ENCODE measurements at regions not wholly inside any gene's neighbourhood (a gene's known extent, or its start where the extent isn't known, plus 50 kb on each side); places are given as distances from the start of the nearest gene placed in this dataset.
"Not testable (repeated sequence)": the region's sequence is repeated elsewhere in the genome, so short reads cannot be mapped to it uniquely, and the experiment has no call there.

DNA sequence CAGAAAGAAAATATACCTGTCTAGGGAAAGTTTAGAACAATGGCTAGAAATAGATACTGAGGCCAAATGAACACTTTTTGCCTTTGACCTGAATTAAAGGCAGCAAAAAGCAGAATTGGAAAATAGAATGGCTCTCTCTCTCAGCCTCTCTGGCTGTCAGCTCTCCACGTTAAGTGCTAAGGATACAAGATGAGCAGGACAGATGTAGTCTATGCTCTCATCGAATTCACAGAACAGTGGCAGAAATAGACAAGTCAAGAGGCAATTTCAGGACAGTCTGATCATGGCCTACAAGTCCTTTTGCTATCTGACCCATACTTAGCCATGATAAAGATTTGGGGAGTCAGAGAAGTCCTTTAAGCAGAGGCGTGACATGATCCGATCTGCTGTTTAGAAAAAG, 120.2 kb upstream of the CREB1 start:
- no peak for DNase-seq (ENCODE audit: low read depth, low spot score)

DNA sequence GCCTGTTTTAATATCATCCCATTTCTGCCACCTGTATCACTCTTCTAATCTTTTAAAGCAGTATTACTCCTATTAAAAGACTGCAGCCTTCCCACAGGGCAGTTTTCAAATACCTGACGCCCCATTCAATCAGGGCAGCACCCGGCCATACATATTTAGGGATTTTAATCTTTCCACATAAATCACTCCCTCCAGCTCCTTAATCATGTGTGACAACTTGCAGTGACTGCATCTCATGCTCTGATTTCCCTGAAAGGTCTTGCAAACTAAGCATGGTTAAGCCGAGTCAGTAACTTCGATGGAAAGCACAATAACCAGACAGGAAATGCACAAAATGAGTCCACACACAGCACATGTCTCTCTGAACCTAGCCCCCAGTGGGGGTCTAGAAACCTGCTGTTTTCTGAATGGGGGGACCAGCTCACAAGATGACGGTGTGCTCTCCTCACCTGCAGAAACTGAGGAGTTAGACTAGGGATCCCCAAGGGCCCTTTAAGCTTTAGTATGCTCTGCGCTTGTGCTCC, 116.9 kb upstream of the CREB1 start:
- DNase-seq (ENCODE audit: low read depth, low spot score) = no peak

GRCh38 chr2:207413376-207413907, 116.3 kb upstream of the CREB1 start:
- no peak for DNase-seq (ENCODE audit: low read depth, low spot score)

- no peak for DNase-seq (ENCODE audit: low read depth, low spot score)
These were observed 113.7 kb upstream of the CREB1 start for GRCh38 chr2:207416111-207416510.

DNA sequence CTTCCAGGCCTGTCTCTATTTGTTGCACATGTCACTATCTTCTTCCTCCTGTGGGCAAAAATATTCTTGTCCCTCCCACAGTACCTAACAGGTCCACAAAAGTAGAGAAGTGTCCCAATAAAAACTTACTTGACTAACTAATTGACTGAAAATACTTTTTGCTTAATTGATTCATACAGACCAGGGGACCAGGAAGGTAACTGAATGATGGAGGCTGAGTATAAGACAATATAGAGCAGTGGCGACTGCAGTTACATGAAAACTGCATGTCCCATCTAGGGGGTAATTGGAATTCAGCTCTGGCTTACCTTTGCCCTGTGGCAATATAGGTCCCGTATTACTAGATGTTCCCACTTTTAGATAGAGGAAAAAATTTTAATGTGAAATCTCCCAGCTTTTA, 112.9 kb upstream of the CREB1 start:
- no peak for DNase-seq (ENCODE audit: low read depth, low spot score)

DNA sequence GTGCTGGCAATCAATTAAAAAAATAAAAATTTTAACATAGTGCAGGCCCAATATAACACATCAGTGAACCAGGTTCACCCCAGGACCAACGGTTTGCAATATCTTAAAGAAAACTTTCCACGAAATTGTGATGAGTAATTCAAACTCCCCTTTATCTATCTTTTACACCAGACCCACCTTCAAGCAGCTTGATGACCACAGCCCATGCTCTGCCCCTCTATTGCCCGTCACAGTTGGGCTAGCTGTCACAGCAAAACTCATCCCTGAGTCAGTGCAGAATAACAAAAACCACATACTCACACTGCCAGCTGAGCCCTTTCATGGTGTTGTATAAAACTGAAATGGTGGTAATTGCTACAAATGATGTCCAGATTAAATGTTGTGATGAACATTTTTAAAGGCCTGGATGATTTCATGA, 112.5 kb upstream of the CREB1 start:
- DNase-seq (ENCODE audit: low read depth, low spot score) = peak; percentile 12

- no peak for DNase-seq (ENCODE audit: low read depth, low spot score)
These were observed 111.3 kb upstream of the CREB1 start for GRCh38 chr2:207418419-207418818.

DNA sequence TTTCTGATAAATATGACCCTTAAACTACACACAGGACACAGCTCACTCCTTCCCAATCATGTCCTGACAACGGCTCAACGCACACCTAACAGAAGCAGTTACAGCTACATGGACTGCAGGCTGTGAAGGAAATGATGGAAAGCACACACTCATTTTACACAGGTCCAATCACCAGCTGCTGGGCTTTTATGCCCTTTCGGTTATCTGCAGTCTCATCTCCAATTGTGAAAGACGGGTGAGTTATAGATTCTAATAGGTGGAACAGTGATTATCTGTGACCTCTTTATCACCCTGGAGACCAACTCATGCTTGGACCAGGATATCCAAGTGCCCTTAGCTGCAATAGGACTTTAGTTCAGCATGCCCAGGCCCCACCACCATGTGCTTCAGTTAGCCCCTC, 110.4 kb upstream of the CREB1 start:
- DNase-seq (ENCODE audit: low read depth, low spot score) = no peak

- no peak for DNase-seq (ENCODE audit: low read depth, low spot score)
These were observed 108.1 kb upstream of the CREB1 start for GRCh38 chr2:207421671-207422070.

- DNase-seq (ENCODE audit: low read depth, low spot score) = no peak
These were observed 107.4 kb upstream of the CREB1 start for GRCh38 chr2:207422380-207422779.

DNA sequence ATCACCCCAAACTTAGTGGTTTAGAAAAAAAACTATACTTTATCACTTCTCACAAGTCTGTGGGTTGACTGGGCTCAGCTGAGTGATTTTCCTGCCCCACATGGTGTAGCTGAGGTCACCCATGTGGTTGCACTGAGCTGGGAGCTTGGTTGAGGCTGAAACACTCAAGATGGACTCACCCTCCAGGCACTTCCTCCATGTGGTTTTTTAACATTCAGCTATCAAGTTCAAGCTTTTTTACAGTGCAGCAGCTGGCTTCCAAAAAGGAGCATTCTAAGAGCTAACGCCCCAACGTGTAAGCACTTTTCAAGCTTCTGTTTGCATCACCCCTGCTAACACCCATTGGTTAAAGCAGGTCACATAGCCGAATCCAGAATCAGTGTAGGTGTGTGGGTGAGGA, 105.9 kb upstream of the CREB1 start:
- peak; percentile 85 for DNase-seq (ENCODE audit: low read depth, low spot score)

DNA sequence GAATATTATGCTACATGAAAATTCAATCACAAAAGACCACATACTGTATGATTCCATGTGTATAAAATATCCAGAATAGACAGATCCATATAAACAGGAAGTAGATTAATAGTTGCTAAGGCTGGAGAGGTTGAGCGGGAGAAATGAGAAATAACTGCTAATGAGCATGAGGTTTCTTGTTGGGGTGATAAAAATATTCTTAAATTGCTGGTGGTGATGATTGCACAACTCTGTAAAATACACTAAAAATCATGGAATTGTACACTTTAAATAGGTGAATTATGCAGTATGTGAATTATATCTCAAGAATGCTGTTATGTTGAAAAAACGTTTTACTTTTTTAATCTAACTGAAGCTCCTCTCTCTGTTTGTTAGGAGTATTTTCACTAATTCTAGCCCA, 101.8 kb upstream of the CREB1 start:
- DNase-seq (ENCODE audit: low read depth, low spot score) = no peak

DNA sequence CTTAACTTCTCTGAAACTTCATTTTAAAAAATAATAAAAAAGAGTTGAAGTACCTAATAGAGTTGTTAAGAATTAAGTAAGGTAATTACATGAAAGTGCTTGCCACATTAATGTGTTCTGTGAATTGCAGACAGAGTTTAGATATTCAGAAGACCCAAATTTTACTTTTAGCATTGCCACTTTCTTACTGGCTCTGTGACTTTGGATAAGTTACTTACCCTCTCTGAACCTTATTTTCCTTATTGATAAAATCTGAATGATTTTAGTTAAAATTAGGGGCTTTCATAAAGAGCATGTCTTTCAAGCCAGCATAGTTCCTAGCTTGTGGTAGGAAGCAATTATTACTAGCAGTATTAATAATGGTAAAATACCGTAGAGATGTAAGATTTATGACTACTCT, 101.2 kb upstream of the CREB1 start:
- no peak for DNase-seq (ENCODE audit: low read depth, low spot score)

DNA sequence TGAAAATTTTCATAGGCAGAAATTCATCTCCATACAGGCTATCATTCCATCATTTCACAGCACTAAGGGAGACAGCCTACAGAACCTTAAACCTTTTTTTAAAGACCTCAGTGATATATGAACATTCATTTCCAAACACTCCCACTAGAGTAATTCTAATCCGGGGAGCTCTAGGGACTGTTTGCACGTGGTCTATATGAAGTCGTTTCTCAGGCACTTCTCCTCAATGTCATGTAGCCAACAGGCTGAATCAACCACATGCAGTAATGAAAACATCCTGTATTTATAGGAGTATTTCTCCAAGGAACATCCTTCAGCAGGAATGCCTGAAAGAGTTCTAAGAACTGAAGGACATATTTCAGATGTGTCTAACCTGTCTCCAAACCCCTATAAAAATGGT, 97.3 kb upstream of the CREB1 start:
- no peak for DNase-seq (ENCODE audit: low read depth, low spot score)

DNA sequence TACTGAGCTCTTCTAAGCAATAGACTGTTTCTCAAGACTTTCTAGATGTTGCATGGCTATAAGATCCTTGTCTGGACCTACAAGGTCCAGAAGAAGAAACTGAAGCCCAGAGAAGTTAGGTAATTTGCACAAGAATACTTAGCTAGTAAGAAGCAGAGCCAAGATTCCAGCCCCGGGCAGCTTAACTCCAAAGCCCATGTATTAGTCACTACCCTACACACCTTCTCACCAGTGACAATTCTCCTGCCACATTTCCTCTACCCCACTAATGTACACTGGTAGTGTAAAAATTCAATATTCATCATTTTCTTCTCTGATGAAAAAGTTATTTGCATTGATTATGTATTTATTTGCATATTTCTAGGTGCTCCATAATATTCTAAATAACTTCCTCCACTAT, 95.5 kb upstream of the CREB1 start:
- peak; percentile 38 for DNase-seq (ENCODE audit: low read depth, low spot score)

- DNase-seq (ENCODE audit: low read depth, low spot score) = no peak
These were observed 94.8 kb upstream of the CREB1 start for GRCh38 chr2:207434899-207435465.

GRCh38 chr2:207437136-207437523, 92.6 kb upstream of the CREB1 start:
- DNase-seq (ENCODE audit: low read depth, low spot score) = no peak

- DNase-seq (ENCODE audit: low read depth, low spot score) = no peak
These were observed 92.1 kb upstream of the CREB1 start for GRCh38 chr2:207437524-207438143.

DNA sequence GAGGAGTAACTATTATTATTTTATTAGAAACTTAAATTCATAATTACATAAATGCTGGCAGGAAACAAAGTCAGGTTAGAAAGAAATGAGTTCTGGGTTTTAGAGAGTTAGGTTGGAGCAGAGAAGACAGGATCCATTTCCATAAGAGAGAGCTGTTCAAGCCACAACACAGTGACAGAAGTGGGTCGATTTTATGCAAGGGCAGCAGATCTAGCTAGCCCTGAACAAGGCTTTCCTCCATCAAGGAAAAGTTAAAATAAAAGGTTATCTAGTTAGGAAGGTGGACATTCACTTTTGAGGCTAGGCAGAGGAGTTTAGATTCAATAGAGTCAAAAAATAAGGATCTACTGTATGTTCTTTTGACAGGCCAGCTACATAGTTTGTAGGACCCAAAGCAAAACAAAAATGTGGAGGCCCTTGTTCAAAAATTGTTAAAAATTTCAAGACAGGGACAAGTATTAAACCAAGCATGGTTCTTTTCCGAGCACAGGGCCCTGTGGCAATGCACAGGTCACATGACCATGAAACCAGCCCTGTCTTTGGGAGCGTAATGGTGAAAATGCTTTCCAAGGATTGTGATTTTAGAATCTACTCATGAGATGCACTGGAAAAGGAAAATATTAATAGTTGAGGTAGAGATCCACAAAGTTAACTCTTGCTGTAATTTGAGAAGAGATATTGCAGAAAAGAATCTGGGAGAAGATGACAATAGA, 91.2 kb upstream of the CREB1 start:
- no peak for DNase-seq (ENCODE audit: low read depth, low spot score)

DNA sequence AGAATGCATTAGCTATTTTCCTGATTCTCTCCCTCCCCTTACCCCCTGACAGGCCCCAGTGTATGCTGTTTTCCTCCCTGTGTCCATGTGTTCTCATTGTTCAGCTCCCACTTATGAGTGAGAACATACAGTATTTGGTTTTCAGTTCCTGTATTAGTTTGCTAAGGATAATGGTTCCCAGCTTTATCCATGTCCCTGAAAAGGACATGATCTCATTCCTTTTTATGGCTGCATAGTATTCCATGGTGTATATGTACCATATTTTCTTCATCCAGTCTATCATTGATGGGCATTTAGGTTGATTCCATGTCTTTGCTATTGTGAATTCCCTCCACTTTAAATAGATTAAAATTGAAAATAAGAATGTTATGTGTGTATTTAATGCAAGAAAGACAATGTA, 89.9 kb upstream of the CREB1 start:
- not testable (repeated sequence) for DNase-seq (ENCODE audit: low read depth, low spot score)

GRCh38 chr2:207444756-207445155, 85.0 kb upstream of the CREB1 start:
- DNase-seq (ENCODE audit: low read depth, low spot score) = no peak

DNA sequence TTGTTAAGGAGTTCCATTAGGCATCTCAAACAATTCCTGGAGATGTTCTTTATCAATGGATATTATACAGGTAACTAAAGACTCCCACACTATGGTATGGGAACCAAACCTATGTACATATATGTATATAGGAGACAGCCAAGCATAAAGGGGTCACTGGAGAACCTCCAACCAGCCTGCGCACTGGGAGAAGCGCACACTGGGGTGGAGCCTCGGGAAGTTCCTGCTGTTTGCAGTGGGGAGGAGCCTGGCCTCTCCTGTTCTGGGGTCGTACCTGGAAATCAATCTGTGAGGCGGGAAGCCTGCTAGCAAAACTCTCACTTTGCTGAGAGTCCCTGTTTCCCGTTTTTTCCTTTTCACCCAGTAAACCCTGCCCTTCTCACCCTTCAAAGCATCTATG, 83.1 kb upstream of the CREB1 start:
- no peak for DNase-seq (ENCODE audit: low read depth, low spot score)

DNA sequence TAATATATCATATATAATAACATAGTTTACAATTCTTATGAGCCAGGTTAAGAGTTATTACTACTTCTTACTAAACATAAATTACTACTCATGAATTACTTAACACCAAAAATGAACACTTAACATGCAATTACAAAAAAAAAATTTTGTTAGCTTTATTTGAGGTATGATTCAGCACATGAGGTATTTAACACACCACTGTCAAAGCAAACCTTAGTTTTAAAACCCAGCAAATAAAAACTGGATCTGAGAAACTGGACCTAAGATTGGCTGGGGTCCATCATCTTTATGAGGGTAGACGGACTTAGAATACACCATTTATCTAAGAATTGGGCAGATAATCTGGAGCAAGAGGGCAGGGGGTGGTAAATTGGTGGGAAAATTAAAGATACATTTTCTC, 81.8 kb upstream of the CREB1 start:
- DNase-seq (ENCODE audit: low read depth, low spot score) = peak; percentile 14
